ENCODE measurements at regions not wholly inside any gene's neighbourhood (a gene's known extent, or its start where the extent isn't known, plus 50 kb on each side); places are given as distances from the start of the nearest gene placed in this dataset.

- Mint-ChIP-seq H3K9me3 (peaks cover 0 to 3% (median 1%) of the 10 kb centered on the region in 8 donors), H3K4me3 (no peak overlapping the region), H3K4me1 (no peaks in the 10 kb centered on the region), H3K36me3 (no peaks in the 10 kb centered on the region), H3K27me3 (peaks cover 0 to 2% of the 10 kb centered on the region in 2 donors), H3K27ac (no peak overlapping the region)
- CTCF ChIA-PET (ENCODE audit: partially characterized antibody) = no interaction called here
- no peak for DNase-seq
- H3K27me3 ChIP-seq (ENCODE audit: insufficient read depth, low read length) = no peaks in the 10 kb centered on the region
- no peak overlapping the region for H3K4me3 ChIP-seq (ENCODE audit: low read length in 2 of 2)
- H3K9me3 ChIP-seq (ENCODE audit: control insufficient read depth in 1 of 2, low read length in 2 of 2) = no peaks in the 10 kb centered on the region
- no peaks in the 10 kb centered on the region for H3K36me3 ChIP-seq (ENCODE audit: insufficient read depth, low read length)
- H3K27ac ChIP-seq (ENCODE audit: low read depth, low read length) = no peak overlapping the region
- intact Hi-C loops (cut with micrococcal nuclease) = no loop called here
- POLR2A ChIA-PET (ENCODE audit: partially characterized antibody) = no interaction called here
- H3K4me1 ChIP-seq (ENCODE audit: insufficient read depth, low read length) = no peaks in the 10 kb centered on the region
Measured at GRCh38 chr13:107119989-107120881, 552.3 kb upstream of the ARGLU1 start.

GRCh38 chr13:107118506-107118905, 550.6 kb upstream of the ARGLU1 start:
- no peak for DNase-seq
- no peaks in the 10 kb centered on the region for H3K36me3 Mint-ChIP-seq
- H3K27ac Mint-ChIP-seq = no peak overlapping the region
- Histone ChIP-seq H3K4me3 (ENCODE audit: low read length in 2 of 2) (no peak overlapping the region), H3K27me3 (ENCODE audit: insufficient read depth, low read length) (no peaks in the 10 kb centered on the region), H3K27ac (ENCODE audit: low read depth, low read length) (no peak overlapping the region), H3K4me1 (ENCODE audit: insufficient read depth, low read length) (no peaks in the 10 kb centered on the region), H3K9me3 (ENCODE audit: control insufficient read depth in 1 of 2, low read length in 2 of 2) (no peaks in the 10 kb centered on the region), H3K36me3 (ENCODE audit: insufficient read depth, low read length) (no peaks in the 10 kb centered on the region)
- H3K4me3 Mint-ChIP-seq = no peak overlapping the region
- POLR2A ChIA-PET (ENCODE audit: partially characterized antibody) = no interaction called here
- H3K9me3 Mint-ChIP-seq = peaks cover 0 to 6% (median 1%) of the 10 kb centered on the region in 8 donors
- intact Hi-C loops (cut with micrococcal nuclease) = no loop called here
- CTCF ChIA-PET (ENCODE audit: partially characterized antibody) = no interaction called here
- no peaks in the 10 kb centered on the region for H3K4me1 Mint-ChIP-seq
- peaks cover 0 to 2% of the 10 kb centered on the region in 2 donors for H3K27me3 Mint-ChIP-seq

- DNase-seq = no peak
Measured at GRCh38 chr13:107117327-107118012, 549.5 kb upstream of the ARGLU1 start.

GRCh38 chr13:107113387-107113786, 545.5 kb upstream of the ARGLU1 start:
- H3K27me3 ChIP-seq (ENCODE audit: insufficient read depth, low read length) = no peaks in the 10 kb centered on the region
- Mint-ChIP-seq H3K27me3 (peaks cover 0 to 2% of the 10 kb centered on the region in 2 donors), H3K4me1 (no peaks in the 10 kb centered on the region), H3K9me3 (peaks cover 1 to 7% (median 5%) of the 10 kb centered on the region in 8 donors), H3K4me3 (no peak overlapping the region), H3K36me3 (no peaks in the 10 kb centered on the region), H3K27ac (no peak overlapping the region)
- DNase-seq = no peak
- H3K27ac ChIP-seq (ENCODE audit: low read depth, low read length) = no peak overlapping the region
- no peaks in the 10 kb centered on the region for H3K9me3 ChIP-seq (ENCODE audit: control insufficient read depth in 1 of 2, low read length in 2 of 2)
- ChIA-PET CTCF (ENCODE audit: partially characterized antibody) (no interaction called here), POLR2A (ENCODE audit: partially characterized antibody) (no interaction called here)
- intact Hi-C loops (cut with micrococcal nuclease) = no loop called here
- no peaks in the 10 kb centered on the region for H3K36me3 ChIP-seq (ENCODE audit: insufficient read depth, low read length)
- H3K4me3 ChIP-seq (ENCODE audit: low read length in 2 of 2) = no peak overlapping the region
- H3K4me1 ChIP-seq (ENCODE audit: insufficient read depth, low read length) = no peaks in the 10 kb centered on the region

More at GRCh38 chr13:107117327-107118012, 549.5 kb upstream of the ARGLU1 start:
- POLR2A ChIA-PET (ENCODE audit: partially characterized antibody) = no interaction called here
- CTCF ChIA-PET (ENCODE audit: partially characterized antibody) = no interaction called here
- no peak overlapping the region for H3K27ac ChIP-seq (ENCODE audit: low read depth, low read length)
- Mint-ChIP-seq H3K4me1 (no peaks in the 10 kb centered on the region), H3K4me3 (no peak overlapping the region), H3K9me3 (peaks cover 0 to 6% (median 1%) of the 10 kb centered on the region in 8 donors), H3K27ac (no peak overlapping the region), H3K36me3 (no peaks in the 10 kb centered on the region), H3K27me3 (peaks cover 0 to 2% of the 10 kb centered on the region in 2 donors)
- H3K4me1 ChIP-seq (ENCODE audit: insufficient read depth, low read length) = no peaks in the 10 kb centered on the region
- H3K9me3 ChIP-seq (ENCODE audit: control insufficient read depth in 1 of 2, low read length in 2 of 2) = no peaks in the 10 kb centered on the region
- H3K36me3 ChIP-seq (ENCODE audit: insufficient read depth, low read length) = no peaks in the 10 kb centered on the region
- no peak overlapping the region for H3K4me3 ChIP-seq (ENCODE audit: low read length in 2 of 2)
- intact Hi-C loops (cut with micrococcal nuclease) = no loop called here
- no peaks in the 10 kb centered on the region for H3K27me3 ChIP-seq (ENCODE audit: insufficient read depth, low read length)

- H3K4me1 ChIP-seq (ENCODE audit: insufficient read depth, low read length) = no peaks in the 10 kb centered on the region
- H3K27ac Mint-ChIP-seq = no peak overlapping the region
- H3K4me3 ChIP-seq (ENCODE audit: low read length in 2 of 2) = no peak overlapping the region
- DNase-seq = no peak
- no peak overlapping the region for H3K4me3 Mint-ChIP-seq
- H3K27me3 ChIP-seq (ENCODE audit: insufficient read depth, low read length) = no peaks in the 10 kb centered on the region
- POLR2A ChIA-PET (ENCODE audit: partially characterized antibody) = no interaction called here
- H3K9me3 ChIP-seq (ENCODE audit: control insufficient read depth in 1 of 2, low read length in 2 of 2) = no peaks in the 10 kb centered on the region
- no peak overlapping the region for H3K27ac ChIP-seq (ENCODE audit: low read depth, low read length)
- no peaks in the 10 kb centered on the region for H3K36me3 Mint-ChIP-seq
- peaks cover 0 to 7% (median 5%) of the 10 kb centered on the region in 8 donors for H3K9me3 Mint-ChIP-seq
- intact Hi-C loops (cut with micrococcal nuclease) = no loop called here
- peaks cover 0 to 3% of the 10 kb centered on the region in 2 donors for H3K27me3 Mint-ChIP-seq
- no peaks in the 10 kb centered on the region for H3K36me3 ChIP-seq (ENCODE audit: insufficient read depth, low read length)
- no peaks in the 10 kb centered on the region for H3K4me1 Mint-ChIP-seq
- CTCF ChIA-PET (ENCODE audit: partially characterized antibody) = no interaction called here
Measured at GRCh38 chr13:107111248-107111647, 543.3 kb upstream of the ARGLU1 start.

DNA sequence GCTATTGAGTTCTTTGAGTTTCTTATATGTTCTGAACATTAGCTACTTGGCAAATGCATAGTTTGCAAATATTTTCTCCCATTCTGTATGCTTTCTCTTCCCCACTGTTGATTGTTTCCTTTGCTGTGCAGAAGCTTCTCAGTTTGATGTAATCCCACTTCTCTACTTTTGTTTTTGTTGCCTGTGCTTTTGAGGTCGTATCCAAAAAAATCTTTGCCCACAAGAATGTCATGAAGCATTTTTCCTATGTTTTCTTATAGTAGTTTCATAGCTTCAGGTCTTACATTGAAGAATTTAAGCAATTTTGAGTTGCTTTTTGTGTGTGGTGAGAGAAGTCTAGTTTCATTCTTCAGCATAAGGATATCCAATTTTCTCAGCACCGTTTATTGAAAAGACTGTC, 536.7 kb upstream of the ARGLU1 start:
- Mint-ChIP-seq H3K4me1 (no peaks in the 10 kb centered on the region), H3K27me3 (peaks cover 0 to 1% of the 10 kb centered on the region in 2 donors), H3K36me3 (no peaks in the 10 kb centered on the region), H3K27ac (no peak overlapping the region), H3K4me3 (no peak overlapping the region), H3K9me3 (peaks cover 0 to 7% (median 0%) of the 10 kb centered on the region in 8 donors)
- Histone ChIP-seq H3K4me1 (ENCODE audit: insufficient read depth, low read length) (no peaks in the 10 kb centered on the region), H3K4me3 (ENCODE audit: low read length in 2 of 2) (no peak overlapping the region), H3K36me3 (ENCODE audit: insufficient read depth, low read length) (no peaks in the 10 kb centered on the region), H3K27ac (ENCODE audit: low read depth, low read length) (no peak overlapping the region), H3K27me3 (ENCODE audit: insufficient read depth, low read length) (no peaks in the 10 kb centered on the region), H3K9me3 (ENCODE audit: control insufficient read depth in 1 of 2, low read length in 2 of 2) (no peaks in the 10 kb centered on the region)
- POLR2A ChIA-PET (ENCODE audit: partially characterized antibody) = no interaction called here
- no peak for DNase-seq
- CTCF ChIA-PET (ENCODE audit: partially characterized antibody) = no interaction called here
- intact Hi-C loops (cut with micrococcal nuclease) = no loop called here

DNA sequence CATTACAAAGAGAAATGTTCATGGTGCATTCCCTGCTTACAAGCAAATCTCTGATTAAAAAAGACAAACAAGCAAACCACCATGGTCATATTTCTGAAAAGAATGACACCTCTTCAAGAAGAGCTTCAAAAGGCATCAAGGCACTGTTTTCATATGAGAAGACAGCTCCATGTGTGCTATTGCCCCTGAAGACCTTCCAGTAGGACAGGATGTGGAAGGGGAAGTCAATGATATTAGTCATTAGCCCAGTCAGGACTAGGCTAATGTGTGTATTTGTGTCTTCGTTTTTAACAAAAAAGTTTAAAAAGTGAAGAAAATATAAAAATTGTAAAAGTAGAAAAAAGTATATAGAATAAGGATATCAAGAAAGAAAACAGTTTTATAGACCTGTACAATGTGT, 534.7 kb upstream of the ARGLU1 start:
- Histone ChIP-seq H3K4me3 (ENCODE audit: low read length in 2 of 2) (no peak overlapping the region), H3K36me3 (ENCODE audit: insufficient read depth, low read length) (no peaks in the 10 kb centered on the region), H3K27ac (ENCODE audit: low read depth, low read length) (no peak overlapping the region), H3K27me3 (ENCODE audit: insufficient read depth, low read length) (no peaks in the 10 kb centered on the region), H3K9me3 (ENCODE audit: control insufficient read depth in 1 of 2, low read length in 2 of 2) (no peaks in the 10 kb centered on the region), H3K4me1 (ENCODE audit: insufficient read depth, low read length) (no peaks in the 10 kb centered on the region)
- intact Hi-C loops (cut with micrococcal nuclease) = no loop called here
- ChIA-PET POLR2A (ENCODE audit: partially characterized antibody) (no interaction called here), CTCF (ENCODE audit: partially characterized antibody) (no interaction called here)
- no peaks in the 10 kb centered on the region for H3K36me3 Mint-ChIP-seq
- H3K27ac Mint-ChIP-seq = no peak overlapping the region
- no peak for DNase-seq
- no peaks in the 10 kb centered on the region for H3K4me1 Mint-ChIP-seq
- H3K27me3 Mint-ChIP-seq = peaks cover 0 to 1% of the 10 kb centered on the region in 2 donors
- H3K9me3 Mint-ChIP-seq = peaks cover 0 to 2% (median 0%) of the 10 kb centered on the region in 8 donors
- no peak overlapping the region for H3K4me3 Mint-ChIP-seq

All from CD4-positive, alpha-beta memory T cell (primary cell).